HG02623 (cell line): ENCODE measurements at regions not wholly inside any gene's neighbourhood (a gene's known extent, or its start where the extent isn't known, plus 50 kb on each side); places are given as distances from the start of the nearest gene placed in this dataset.

Source experiments
- ATAC-seq: cut with Tn5 transposase; IDR thresholded peaks from one replicate; pipeline ENCODE4 v1.9.1; 2021; ENCODE audit warnings: moderate library complexity; ENCODE audit not compliant: unreplicated experiment

DNA sequence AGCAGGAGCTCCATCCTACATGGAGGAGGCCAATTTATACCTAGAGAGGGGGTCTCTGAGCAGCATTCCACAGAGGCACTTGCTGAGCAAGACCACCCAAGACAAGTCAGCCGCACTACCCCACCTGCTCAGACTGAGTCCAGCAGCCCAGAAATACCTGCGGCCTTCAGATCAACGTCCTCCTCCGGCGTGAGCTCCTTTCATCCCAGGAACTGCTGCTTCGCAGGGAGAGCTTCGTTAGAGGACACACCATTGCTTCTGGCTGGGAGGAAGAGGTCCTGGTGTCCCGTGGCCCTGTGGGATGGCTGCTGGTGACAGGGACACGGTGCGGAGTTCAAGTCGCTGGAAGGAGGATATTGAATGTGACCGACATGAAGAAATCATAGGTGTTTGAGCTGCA is 216.9 kb upstream of the PPP2R2D start:
- no peak for ATAC-seq

DNA sequence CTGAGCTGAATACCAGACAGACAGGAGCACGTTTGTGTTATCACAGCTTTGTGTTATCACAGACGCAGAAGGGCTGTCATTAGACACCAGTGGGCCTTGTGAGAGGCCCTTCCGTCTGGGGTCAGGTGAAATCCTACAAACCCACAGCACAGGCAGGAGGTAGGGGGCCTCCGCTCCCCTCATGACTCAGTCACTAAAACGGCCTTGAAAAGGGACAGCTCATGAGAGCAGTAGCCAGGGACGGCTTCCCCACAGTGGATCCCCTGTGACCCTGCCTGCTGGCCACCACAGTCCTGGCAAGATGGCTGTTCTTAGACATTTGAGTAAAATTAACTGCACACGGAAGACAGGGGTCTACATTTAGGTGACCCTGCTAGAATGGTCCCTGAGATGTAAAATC is 215.8 kb upstream of the PPP2R2D start:
- ATAC-seq = no peak

DNA sequence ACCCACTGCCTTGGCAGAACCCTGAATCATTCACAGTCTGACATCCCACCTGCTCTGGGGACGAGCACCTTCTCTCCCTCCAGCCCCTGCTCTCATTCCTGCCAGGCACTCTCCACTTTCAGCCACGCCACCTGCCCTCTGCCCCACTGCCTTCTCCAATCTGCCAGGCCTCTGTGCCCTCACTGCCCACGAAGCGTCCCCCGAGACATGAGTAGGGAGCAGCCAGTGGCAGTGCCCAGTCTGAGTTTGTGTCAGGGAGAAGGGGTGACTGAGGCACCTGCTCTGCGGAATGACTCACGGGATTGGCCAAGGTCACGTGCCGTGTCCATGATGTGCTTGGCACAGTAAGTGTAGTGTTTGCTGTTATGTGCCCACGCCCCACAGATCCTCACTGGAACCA is 215.2 kb upstream of the PPP2R2D start:
- no peak for ATAC-seq

DNA sequence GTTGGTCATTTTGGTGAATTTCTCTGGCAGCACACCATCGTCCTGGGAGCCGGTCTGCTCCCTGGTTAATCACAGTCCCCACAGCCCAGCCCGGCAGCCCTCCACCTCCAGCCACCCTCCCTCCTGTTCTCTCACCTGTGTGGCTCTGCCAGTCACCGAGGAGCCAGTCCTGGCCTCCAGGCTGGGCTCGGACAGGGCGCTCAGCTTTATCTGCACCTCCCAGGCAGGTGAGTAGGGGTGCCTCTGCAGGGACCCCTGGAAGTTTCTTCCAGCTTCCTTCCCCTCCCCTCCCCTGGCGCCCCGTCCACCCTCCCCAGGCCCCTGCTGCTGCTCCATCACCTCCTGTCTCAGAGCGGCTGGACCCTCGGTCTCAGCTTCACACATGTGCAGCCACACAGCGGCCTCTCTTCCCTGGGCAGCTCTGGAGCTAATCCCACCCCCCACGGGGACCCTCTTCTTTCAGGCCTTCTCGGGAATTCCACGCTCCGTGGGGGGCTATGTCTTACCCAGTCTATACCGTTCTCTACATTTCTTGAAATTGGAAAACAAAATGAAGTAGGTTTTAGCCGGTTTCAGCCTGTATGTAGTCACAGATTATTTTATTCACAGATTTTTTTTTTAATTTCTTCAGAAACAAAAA is 213.9 kb upstream of the PPP2R2D start:
- ATAC-seq = no peak

DNA sequence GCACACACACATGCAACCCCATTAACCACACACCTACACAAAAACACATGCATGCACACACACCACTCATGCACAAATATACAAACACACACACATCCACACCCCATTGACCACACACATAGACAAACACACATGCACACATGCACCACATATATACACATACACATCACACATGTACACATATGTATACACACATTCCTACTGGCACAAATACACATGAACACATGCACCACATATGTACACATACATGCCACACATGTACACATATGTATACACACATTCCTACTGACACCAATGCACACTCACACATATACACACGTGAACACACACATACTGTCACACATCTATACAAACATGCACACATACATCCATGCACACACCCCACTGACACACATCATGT is 212.5 kb upstream of the PPP2R2D start:
- no peak for ATAC-seq

DNA sequence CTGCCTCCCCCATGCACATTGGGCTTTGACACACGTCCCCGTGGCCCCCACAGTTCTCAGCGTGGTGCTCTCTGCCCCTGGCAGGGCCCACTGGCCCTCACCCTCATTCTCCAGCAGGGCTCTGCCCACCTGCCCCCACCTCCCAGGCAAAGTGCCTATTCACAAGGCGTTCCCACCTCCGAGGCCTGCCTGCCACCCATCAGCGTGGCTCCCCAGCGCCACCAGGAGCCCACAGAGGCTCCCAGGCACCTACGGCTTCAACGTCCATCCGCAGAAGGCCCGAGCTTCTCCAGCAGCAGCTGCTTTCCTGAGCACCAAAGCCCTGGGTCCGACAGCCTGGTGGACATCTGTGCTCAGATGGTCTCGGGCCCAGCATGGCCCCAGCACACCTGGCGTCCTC is 211.8 kb upstream of the PPP2R2D start:
- no peak for ATAC-seq

DNA sequence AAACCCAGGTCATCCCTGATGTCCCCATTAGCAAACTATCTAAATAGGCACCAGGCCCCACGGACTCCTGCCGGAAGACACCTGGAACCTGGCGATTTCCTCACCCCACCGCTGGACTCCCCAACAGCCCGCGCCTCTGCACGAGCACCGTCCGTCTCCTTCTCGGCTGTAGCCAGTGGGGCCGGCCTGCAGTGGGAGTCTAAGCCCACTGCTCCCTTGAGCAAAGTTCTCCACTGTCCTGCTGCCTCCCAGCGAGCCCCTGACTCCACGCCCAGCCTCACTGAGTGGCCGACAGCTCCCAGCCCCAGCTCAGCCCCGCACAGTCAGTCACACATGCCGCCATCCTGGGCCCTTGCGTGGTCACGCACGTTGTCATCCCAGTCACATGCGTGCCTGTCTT is 211.3 kb upstream of the PPP2R2D start:
- no peak for ATAC-seq

DNA sequence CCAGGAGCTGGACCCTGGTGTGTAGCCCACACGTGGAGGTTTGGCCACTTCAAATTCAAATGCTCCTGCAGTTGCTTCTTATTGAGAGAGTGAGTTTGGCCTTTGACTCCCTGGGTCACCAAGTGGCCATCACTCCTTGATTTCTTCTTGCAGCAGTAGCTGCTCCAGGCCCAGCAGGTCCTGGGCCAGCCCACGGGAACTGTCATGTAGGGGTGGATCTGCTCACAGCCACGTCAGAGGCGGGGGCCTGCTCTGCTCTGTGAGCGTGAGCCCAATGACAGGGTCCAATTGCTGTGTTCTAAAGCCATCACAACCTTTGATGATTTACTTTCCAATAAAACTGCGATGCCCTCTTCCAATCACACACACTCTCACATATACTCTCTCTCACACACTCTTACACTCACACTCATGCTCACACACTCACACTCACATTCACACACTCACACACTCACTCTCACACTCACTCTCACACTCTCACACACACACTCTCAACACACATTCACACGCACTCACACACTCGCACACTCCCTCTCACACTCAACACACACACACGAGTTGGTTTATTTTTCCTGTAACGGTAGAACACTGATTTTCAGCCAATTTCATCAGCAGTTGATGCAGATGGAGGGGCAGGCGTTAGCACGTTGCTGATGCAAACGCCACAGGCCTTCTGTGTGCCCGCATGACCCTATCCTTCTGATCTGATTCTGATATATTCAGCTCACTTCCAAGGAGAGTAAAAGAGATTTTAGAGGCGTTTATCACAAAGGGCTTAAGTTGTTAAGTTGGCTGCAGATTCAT is 210.7 kb upstream of the PPP2R2D start:
- ATAC-seq = no peak

DNA sequence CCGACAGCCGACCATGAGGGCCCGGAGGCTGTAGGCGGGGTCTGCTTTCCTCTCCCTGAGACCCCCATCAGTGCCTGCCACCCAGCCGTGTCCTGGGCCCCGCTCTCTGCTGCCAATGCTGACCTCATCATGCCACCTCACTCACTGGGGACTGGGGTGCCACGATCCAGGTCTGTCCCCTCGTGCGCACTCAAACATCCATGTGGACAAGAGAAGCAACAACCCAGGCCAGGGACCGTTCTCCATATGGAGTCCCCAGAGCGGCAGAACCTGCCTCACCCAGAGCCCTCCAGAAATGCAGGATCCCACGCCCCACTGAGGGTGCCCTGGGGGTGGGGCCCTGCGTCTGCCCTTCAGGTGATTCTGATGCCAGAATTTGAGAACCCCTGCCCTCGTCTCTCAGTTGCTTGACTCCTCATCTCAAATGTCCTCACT is 210.0 kb upstream of the PPP2R2D start:
- no peak for ATAC-seq

DNA sequence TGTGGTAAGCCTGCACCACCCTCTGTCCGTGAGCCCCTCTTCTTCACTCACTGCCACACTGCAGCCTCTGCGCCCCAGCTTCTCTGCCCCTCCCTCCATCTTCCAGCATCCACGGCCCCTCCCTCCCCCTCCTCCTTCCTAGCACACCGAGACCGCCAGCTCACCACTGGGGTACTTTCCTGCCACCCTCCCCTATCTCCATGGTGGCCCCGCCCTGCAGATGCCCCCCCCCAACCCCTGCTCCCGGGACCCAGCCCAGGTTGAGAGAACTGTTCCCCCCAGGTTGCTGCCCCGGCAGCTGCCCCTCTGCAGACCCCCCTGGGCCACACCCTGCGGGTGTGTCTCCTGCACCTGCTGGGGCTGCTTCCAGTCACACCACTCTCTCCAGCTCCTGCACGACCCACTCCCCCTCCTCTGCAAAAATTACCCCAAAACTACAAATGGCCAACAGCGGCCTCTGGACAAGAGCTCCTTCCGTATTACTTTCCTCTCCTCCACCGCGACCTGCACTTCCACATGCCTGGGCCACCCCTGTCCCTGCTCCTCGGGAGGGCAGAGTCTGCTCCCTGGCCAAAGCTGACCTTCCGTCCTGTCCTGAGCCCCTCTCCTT is 209.2 kb upstream of the PPP2R2D start:
- no peak for ATAC-seq

DNA sequence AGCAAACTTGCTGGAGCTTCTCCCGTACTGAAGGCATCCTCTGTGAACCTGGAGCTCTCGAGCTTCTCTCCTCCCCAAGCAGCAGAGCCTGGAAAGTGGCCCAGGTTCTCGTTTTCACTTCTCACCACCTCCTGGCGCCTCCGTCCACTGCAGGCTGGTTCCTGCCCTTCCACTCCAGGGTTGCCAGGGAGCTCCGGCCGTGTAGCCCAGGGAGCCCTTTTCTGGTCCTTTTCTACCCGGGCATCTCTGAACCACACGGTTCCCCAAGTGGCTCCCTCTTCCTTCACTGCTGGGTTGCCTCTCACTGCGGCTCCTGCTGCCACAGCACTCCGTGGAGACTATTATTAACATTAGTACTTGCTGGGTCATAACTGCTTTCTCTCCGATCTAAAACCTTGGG is 208.6 kb upstream of the PPP2R2D start:
- ATAC-seq = no peak

DNA sequence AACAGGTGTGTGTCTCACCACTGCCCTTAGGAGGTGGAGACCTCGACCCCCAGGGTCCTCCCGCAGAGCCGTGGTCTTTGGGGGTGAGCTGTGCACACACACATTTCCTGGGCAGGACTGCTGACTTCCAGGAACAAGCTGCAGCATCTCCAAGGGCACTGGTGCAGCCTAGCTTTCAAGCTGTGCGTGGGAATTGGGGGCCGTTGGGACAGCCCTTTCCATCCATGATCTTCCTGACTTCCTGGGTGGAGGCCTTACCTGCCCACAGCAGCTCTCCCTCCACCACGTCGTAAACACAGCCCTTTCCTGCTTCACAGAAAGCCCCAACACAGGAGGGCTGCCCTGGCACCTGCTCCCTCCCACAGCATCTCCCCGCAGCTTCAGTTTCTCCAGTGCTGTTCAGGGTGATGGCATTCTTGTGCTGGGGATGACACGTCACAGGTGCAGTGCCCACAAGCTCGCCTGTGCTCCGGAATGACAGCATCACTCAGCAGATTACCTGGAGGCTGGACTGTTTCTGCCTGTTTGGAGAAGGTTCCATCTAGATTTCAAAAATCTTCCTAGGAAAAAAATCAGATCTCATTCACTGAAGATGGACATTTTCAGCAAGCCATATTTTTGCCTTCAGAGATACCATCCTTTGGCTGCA is 208.0 kb upstream of the PPP2R2D start:
- ATAC-seq = no peak

DNA sequence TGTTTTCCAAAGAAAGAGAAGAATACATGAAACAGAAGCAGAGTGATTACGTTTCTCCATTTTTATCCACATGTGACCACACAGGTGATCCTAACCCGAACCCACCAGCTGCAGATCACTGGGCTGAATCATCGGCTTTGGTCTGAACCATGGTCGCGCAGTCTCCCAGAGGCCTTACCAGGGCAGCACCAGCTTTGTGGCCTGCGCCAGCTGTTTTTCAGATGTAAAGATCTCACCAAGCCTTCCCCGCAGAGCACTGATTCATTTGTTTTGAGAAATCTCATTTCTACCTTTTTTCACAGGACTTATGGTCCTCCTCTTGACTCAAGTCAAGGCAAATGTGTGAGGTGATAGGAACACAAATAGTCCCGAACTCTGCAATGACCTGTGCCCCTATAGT is 207.0 kb upstream of the PPP2R2D start:
- ATAC-seq = no peak

DNA sequence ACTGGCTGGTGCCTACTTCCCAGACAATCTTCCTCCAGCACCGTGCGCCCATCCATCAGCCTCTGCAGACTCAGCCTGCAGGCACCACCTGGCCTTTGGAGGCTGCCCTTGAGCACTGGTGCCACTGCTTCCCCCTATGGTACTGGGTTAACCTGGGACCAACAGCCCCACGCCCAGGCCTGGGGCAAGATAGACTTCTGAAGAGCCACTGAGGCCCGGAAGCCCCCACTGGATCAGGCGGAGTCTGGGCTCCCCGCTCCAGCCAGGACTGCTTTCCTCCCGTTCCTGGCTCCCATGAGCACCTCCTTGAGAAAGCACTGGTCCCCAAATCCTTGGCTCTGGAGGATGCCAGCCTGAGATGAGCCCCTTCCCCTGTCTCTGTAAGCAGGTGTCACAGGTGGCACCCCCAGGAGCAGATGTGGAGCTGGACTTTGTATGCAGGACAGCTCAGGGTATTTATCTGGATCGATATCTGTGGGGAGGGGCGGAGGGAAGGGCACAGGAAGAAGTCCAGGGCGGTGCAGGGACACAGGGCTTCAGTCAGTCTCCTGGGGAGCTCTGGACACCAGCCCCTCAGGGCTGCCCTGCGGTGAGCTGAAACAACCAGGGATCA is 206.5 kb upstream of the PPP2R2D start:
- no peak for ATAC-seq

DNA sequence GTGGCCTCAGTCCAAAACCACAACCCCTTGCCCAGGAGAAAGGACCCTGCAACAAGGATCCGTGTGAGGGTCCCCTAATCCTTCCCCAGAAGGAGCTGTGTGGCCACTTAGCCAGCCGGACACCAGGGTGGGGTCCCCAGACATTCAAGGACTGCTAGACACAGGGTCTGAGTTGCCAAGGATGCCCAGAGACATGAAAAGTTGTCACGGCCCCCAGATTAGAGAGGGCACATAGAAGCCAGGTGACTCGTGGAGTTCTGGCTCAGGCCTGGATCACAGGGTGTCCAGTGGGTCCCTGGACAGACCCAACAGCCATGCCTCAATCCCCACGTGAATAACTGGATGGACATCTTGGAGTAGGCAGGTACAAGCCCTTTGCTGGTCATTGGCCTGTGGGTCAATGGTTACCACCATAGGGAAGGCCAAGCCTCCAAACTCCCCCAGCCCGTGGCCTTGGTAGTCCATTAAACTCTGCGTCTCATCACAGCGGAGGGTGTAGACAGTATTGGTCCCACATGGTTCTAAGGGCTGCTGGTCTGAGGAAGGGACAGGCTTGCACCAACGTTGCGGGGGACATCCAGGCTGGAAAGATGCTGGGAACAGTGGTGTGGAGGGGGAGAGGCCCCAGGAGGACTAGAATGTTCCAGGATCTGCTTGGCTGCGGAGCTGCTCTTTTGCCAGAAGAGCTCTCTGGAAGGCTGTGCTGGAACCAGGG is 205.9 kb upstream of the PPP2R2D start:
- no peak for ATAC-seq

DNA sequence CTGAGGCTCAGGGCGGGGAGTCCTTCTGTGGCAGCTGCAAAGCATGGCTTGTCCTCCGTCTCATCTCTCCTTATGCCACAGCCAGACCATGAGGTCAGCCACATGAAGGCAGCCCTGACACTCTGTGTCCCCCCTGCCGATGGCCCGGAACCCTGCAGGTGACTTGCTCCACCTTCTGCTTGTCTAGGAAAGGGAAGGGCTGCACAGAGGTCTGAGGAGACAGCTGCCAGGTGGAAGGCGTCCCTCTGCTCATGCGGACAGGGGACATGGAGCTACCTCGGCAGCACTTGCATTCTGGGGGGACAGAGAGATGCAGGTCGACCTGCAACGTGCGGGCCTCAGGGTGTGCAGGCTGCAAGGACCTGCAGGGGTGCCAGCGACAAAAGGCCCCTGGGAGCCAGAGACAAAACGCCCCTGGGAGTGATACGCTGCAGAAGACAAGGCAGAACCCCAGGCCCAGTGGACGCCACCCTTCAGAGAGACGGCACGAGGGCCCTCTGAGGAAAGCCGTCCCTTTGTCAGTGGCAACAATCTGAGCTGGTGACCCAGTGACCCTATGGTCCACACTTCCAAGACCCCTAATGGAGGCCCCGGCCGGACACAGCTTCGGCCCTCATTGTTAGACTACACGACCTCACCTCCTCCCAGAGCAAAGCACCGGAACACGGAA is 205.2 kb upstream of the PPP2R2D start:
- ATAC-seq = no peak

DNA sequence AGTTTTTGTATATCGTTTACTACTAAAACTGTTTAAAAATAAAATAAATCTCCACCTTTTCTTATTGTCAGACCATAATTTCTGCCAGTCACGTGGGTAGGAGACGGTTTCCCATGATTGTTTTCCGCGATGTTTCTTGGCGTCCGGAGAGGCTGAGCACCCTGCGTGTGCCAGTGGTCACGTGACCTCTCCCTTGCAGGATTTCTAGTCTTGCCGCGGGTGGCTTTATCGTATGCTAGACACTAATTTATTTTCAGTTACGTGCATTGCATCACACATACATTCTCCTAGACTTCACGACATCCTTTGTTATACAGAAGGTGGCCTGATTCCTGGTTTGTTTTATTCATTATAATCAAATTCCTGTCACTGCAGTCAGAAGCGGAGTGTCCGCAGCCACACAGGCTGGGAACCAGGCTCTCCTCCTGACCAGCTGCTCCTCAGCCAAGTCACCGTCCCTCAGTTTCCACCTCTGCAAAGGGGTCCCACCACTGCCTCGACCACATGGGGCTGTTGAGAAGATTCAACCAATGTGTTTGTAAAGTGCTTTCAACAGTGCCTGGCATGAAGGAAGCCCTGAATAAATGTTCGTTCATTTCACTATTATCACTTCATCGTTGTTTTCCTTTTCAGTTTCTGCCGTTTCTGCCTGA is 203.2 kb upstream of the PPP2R2D start:
- ATAC-seq = no peak

DNA sequence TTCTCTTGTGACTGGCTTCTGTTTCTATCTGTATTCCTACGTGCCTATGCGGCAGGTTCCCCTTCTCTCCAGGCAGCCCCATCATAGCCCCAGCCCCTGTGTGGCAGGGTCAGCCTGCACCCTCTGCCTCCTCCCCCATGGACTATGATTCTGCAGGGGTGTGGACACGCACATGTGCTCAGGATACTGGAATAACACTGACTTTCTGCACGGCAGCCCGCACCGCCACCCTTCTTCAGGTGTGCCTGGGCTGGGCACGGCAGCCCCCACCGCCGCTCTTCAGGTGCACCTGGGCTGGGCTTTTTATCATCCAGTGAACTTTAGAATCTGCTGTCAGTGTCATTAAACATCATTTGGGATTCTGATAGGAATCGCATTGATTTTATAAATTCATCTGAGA is 202.6 kb upstream of the PPP2R2D start:
- no peak for ATAC-seq

DNA sequence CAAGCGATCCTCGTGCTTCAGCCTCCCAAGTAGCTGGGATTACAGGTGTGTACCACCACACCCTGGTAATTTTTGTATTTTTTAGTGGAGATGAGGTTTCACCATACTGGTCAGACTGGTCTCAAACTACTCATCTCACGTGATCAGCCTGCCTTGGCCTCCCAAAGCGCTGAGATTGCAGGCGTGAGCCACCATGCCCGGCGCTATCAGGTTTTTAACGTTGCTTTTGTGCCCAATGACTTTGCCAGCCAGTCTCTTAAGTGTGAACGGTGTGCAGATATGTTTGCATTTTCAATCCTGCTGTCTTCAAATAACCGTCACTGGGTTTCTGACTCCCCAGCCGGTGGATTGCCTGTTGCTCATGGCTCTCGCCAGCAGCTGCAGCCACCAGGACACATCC is 201.8 kb upstream of the PPP2R2D start:
- ATAC-seq = no peak

DNA sequence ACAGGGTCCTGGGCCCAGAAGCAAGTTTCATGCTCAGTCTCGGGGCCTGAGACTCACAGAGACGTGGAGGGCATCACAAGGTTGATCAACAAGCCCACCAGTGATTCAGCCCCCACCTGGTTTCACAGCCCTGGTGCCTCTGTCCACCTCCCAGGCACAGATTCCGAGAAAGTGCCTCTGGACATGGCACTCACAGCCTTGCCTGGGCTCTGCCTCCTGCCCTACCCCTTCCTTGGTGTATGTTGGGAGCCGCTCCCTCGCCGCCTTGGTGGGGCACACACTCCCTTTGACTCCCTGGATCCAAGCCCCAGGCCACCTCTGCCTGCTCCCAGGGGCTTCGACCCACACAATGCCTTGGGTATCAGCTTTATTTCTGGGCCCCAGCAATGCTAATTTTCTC is 200.8 kb upstream of the PPP2R2D start:
- ATAC-seq = no peak
